ENCODE measurements at regions not wholly inside any gene's neighbourhood (a gene's known extent, or its start where the extent isn't known, plus 50 kb on each side); places are given as distances from the start of the nearest gene placed in this dataset.

- H2AFZ ChIP-seq (replicated peaks; ENCODE audit: low read length, poor library complexity): no peak overlapping the region
- POLR2A ChIA-PET (ENCODE audit: unreplicated experiment): no interaction called here
- no peak overlapping the region for H2BK5ac ChIP-seq (ENCODE audit: low read depth, low read length, poor library complexity, severe bottlenecking)
- H3K4me2 ChIP-seq (ENCODE audit: low read depth, low read length): no peak overlapping the region
- no peak overlapping the region for H3K4me3 ChIP-seq (ENCODE audit: insufficient read depth, low read depth, low read length)
- H2BK120ac ChIP-seq (ENCODE audit: low read depth, low read length): no peak overlapping the region
- H3K56ac ChIP-seq (ENCODE audit: extremely low read depth, insufficient read depth, low read length): no peak overlapping the region
- DNase-seq (peak; percentile 2), ATAC-seq (ENCODE audit: low read depth) (no peak)
- no TSS peak for BruUV-seq (replicated peaks)
- H3K27ac ChIP-seq (ENCODE audit: insufficient read depth, low read length): no peak overlapping the region
- no peak for TF ChIP-seq POLR2A (IDR thresholded peaks at IDR 0.05; ENCODE audit: low read depth, low read length)
- TF ChIP-seq RCOR1 (IDR thresholded peaks at IDR 0.05; ENCODE audit: insufficient replicate concordance, low read length): no peak
- no peak for TF ChIP-seq ELK1 (IDR thresholded peaks at IDR 0.05; ENCODE audit: borderline replicate concordance, low read depth, low read length)
- no peak overlapping the region for H2BK20ac ChIP-seq (ENCODE audit: low read depth, low read length)
- H2AK5ac ChIP-seq (ENCODE audit: low read depth, low read length): no peak overlapping the region
- no peak overlapping the region for H3K14ac ChIP-seq (replicated peaks; ENCODE audit: low read depth, low read length)
- no peaks in the 10 kb centered on the region for H3K9me1 ChIP-seq (ENCODE audit: insufficient read depth, low read length)
- intact Hi-C loops (cut with micrococcal nuclease) (no loop called here), in situ Hi-C loops (cut with MboI; ENCODE audit: low sequenced_read_pairs) (no loop called here), dilution Hi-C loops (cut with HindIII; ENCODE audit: low sequenced_read_pairs, unreplicated experiment) (no loop called here)
- no peak overlapping the region for H4K5ac ChIP-seq (ENCODE audit: low read depth, low read length)
- no peak overlapping the region for H4K8ac ChIP-seq (ENCODE audit: low read depth in 2 of 2, low read length in 2 of 2)
- H2AK9ac ChIP-seq (replicated peaks; ENCODE audit: low read depth, low read length, poor library complexity): no peak overlapping the region
- no peak overlapping the region for H3K23ac ChIP-seq (ENCODE audit: low read depth, low read length)
- no peak overlapping the region for H3K18ac ChIP-seq (ENCODE audit: low read depth, low read length)
- H3K4ac ChIP-seq (ENCODE audit: low read depth, low read length): no peak overlapping the region
- no peaks in the 10 kb centered on the region for H3K9me3 ChIP-seq (ENCODE audit: control insufficient read depth, insufficient read depth, low read length)
- no peak overlapping the region for H2BK15ac ChIP-seq (ENCODE audit: low read depth, low read length)
- no peaks in the 10 kb centered on the region for H3K4me1 ChIP-seq (ENCODE audit: control insufficient read depth, insufficient read depth, low read length)
- CTCF ChIA-PET: no interaction called here
- no peaks in the 10 kb centered on the region for H3K36me3 ChIP-seq (ENCODE audit: control insufficient read depth, insufficient read depth, low read length)
- H4K91ac ChIP-seq (ENCODE audit: insufficient read depth, low read depth, low read length): no peak overlapping the region
- H3K27me3 ChIP-seq (ENCODE audit: control insufficient read depth, insufficient read depth, low read length): no peaks in the 10 kb centered on the region
- H3K79me1 ChIP-seq (ENCODE audit: low read depth in 1 of 2, low read length in 2 of 2): no peaks in the 10 kb centered on the region
- no peaks in the 10 kb centered on the region for H4K20me1 ChIP-seq (ENCODE audit: insufficient read depth, low read length)
- no peak overlapping the region for H3K9ac ChIP-seq (ENCODE audit: low read depth, low read length)
- no CpG with 5 or more reads among the region's 2 CpGs for WGBS, 2 experiments (ENCODE audit: extremely low coverage in 2 of 2, insufficient read length in 1 of 2)
These were observed 305.8 kb upstream of the NCAM1 start for GRCh38 chr11:112655371-112655770.
